ENCODE measurements at regions not wholly inside any gene's neighbourhood (a gene's known extent, or its start where the extent isn't known, plus 50 kb on each side); places are given as distances from the start of the nearest gene placed in this dataset.

DNA sequence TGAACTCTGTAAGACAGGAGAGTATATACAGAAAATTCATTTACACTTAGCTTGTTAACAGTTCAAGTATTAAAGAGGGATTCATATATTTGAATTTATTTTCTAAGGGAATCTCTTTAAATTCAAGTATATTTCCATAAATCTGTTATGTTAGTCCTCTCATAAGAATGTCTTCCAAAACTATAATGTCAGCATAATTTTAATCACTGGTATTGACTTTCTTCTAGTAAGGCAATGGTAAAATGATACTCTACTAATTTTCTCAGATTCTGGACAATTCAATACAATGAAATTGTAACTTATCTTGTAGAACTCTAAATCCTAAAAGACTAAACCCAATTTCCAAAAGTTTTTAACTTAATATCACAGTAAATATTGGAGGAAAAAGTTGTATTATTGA lies 66.3 kb upstream of the EPHA6 start:
- TF ChIP-seq CTCF (IDR thresholded peaks at IDR 0.05) (no peak), TCF7L2 (IDR thresholded peaks at IDR 0.05; ENCODE audit: low read depth, low read length) (no peak)
- TF ChIP-seq, protein P1, sequence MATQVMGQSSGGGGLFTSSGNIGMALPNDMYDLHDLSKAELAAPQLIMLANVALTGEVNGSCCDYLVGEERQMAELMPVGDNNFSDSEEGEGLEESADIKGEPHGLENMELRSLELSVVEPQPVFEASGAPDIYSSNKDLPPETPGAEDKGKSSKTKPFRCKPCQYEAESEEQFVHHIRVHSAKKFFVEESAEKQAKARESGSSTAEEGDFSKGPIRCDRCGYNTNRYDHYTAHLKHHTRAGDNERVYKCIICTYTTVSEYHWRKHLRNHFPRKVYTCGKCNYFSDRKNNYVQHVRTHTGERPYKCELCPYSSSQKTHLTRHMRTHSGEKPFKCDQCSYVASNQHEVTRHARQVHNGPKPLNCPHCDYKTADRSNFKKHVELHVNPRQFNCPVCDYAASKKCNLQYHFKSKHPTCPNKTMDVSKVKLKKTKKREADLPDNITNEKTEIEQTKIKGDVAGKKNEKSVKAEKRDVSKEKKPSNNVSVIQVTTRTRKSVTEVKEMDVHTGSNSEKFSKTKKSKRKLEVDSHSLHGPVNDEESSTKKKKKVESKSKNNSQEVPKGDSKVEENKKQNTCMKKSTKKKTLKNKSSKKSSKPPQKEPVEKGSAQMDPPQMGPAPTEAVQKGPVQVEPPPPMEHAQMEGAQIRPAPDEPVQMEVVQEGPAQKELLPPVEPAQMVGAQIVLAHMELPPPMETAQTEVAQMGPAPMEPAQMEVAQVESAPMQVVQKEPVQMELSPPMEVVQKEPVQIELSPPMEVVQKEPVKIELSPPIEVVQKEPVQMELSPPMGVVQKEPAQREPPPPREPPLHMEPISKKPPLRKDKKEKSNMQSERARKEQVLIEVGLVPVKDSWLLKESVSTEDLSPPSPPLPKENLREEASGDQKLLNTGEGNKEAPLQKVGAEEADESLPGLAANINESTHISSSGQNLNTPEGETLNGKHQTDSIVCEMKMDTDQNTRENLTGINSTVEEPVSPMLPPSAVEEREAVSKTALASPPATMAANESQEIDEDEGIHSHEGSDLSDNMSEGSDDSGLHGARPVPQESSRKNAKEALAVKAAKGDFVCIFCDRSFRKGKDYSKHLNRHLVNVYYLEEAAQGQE (IDR thresholded peaks at IDR 0.05; ENCODE audit: insufficient read depth in 1 of 2, low read depth in 2 of 2, low read length in 1 of 2), result no peak
